IPS-NIHi11 (cell line): ENCODE measurements at regions not wholly inside any gene's neighbourhood (a gene's known extent, or its start where the extent isn't known, plus 50 kb on each side); places are given as distances from the start of the nearest gene placed in this dataset.
A peak's percentile ranks its signal among the peaks of the same experiment; 100 is the strongest.
"Not testable (repeated sequence)": the region's sequence is repeated elsewhere in the genome, so short reads cannot be mapped to it uniquely, and the experiment has no call there.

Source experiments
- DNase-seq: peaks from one replicate; pipeline ENCODE4 v3.0.0; 2012; ENCODE audit warnings: mixed read lengths, low spot score

- no peak for DNase-seq
Measured at GRCh38 chr6:117761610-117762009, 86.3 kb downstream of the NUS1 start.

DNA sequence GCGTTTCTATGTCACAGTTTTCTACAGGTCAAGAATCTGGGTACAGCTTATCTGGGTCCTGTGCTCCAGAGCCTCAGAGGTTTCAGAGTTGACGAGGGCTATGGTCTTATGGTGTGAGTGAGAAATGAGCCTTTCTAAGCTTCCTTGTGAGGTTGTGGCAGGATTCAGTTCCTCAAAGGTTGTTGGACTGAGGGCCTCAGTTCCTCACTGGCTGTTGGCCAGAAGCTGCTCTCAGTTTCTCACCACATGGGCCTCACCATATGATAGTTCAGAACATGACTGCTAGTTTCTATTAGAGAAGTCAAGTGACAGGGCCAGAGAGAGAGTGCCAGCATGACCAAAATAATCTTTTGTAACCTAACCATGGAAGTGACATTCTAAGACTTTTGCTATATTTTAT is 96.1 kb downstream of the NUS1 start:
- DNase-seq: no peak

GRCh38 chr6:117776441-117776840 is 101.2 kb downstream of the NUS1 start:
- peak; percentile 30 for DNase-seq

GRCh38 chr6:117781550-117781949 is 106.3 kb downstream of the NUS1 start:
- no peak for DNase-seq

DNA sequence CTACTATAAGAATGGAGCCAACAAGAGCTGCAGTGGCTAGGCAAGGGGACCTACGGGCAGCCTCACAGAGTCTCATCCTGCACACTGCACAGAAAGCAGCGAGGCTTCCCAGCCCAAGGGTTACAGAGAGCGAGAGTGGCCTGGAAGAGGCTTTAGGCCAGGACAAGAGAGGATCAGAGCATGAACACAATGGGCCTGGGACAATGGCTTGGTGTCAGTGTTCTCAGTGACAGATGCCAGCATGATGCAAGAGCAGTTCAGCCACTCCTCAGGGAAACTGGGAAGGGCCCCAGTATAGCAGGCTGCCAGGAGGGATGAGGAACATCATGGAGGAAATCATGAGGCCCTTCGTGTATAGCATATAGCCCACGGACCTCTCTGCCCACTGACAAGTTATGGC is 108.0 kb downstream of the NUS1 start:
- DNase-seq: no peak

GRCh38 chr6:117791012-117791411 is 115.7 kb downstream of the NUS1 start:
- DNase-seq: no peak

DNA sequence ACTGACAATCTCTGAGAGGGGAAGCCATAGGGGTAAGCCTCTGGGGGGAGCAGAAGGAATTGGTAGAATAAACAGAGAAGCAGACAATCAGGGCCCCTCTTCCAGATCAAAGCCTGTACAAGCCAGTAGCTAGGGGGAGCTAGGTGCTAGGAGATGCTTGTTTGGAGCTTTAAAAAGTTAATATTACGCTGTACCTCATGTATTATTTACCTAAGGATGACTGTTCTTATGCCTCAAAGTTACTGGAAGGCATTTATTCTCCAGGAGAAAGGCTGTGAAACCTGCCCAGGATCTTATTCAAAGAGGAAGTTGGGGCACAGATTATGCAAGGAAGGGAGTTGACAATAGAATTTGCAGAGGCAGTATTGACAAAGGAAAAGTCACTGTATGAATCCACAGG is 111.8 kb upstream of the SLC35F1 start:
- no peak for DNase-seq

DNA sequence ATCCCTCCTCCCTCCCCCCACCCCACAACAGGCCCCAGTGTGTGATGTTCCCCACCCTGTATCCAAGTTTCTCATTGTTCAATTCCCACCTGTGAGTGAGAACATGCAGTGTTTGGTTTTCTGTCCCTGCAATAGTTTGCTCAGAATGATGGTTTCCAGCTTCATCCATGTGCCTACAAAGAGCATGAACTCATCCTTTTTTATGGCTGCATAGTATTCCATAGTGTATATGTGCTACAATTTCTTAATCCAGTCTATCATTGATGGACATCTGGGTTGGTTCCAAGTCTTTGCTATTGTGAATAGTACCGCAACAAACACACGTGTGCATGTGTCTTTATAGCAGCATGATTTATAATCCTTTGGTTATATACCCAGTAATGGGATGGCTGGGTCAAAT is 108.2 kb upstream of the SLC35F1 start:
- not testable (repeated sequence) for DNase-seq

- DNase-seq: no peak
Measured at GRCh38 chr6:117810269-117810668, 96.8 kb upstream of the SLC35F1 start.

DNA sequence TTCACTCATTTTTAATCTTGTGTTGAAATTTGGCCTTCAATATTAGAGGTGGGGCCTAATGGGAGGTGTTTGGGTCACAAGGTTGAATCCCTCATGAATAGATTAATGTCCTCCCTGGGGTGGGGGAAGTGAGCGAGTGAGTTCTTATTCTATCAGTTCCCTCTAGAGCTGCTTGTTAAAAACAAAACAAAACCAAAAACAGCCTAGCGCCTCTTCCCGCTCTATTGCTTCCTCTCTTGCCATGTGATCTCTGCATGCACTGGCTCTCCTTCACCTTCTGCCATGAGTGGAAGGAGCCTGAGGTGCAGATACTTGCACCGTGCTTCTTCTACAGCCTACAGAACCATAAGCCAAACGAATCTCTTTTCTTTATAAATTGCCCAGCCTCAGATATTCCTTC is 89.6 kb upstream of the SLC35F1 start:
- no peak for DNase-seq

- no peak for DNase-seq
Measured at GRCh38 chr6:117817992-117818391, 89.1 kb upstream of the SLC35F1 start.

- no peak for DNase-seq
Measured at GRCh38 chr6:117818449-117818848, 88.6 kb upstream of the SLC35F1 start.

GRCh38 chr6:117829594-117830319 is 77.3 kb upstream of the SLC35F1 start:
- peak; percentile 68 for DNase-seq

- no peak for DNase-seq
Measured at GRCh38 chr6:117837261-117837660, 69.8 kb upstream of the SLC35F1 start.

DNA sequence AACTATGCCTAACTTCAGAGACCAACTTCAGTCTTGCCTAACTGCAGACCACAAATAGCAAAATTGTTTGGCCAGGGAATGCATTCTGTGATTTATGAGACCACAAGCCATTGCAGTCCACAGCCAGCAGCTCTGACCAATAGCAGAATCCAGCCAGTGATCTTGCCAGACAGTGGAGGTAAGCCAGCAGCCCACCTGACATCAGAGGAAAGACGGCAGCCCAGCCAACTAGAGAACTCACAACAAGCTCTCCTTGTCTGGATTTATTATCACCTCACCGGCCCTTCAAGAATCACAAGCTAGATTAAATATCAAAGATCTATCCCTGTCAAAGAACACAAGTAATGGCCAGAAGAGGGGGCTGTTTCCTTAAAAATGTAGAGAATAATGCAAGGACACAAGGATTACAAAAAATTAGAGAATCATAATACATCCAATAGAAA is 66.5 kb upstream of the SLC35F1 start:
- peak; percentile 27 for DNase-seq

DNA sequence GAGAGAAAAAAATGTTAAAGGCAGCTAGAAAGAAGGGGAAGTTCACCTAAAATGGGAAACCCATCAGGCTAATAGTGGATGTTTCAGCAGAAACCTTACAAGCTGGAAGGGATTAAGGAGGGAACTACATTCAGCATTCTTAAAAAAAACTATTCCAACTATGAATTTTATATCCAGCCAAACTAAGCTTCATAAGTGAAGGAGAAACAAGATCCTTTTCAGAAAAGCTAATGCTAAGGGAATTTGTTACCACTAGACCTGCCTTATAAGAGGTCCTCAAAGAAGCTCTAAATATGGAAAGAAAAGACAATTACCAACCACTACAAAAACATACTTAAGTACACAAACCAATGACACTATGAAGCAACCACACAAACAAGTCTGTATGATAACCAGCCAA is 59.2 kb upstream of the SLC35F1 start:
- no peak for DNase-seq

DNA sequence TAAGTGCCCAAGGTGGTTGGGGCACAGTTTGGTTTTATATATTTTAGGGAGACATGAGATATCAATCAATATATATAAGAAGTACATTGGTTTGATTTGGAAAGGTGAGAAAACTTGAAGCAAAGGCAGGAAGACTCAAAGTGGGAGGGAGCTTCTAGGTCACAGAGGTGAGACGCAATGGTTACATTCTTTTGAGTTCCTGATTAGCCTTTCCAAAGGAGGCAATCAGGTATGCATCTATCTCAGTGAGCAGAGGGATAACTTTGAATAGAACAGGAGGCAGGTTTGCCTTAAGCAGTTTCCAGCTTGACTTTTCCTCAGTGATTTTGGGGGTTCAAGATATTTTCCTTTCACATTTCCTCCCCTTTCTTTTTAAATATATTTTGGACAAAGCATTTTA is 58.0 kb upstream of the SLC35F1 start:
- DNase-seq: no peak
